Natural killer cell (primary cell): ENCODE measurements at regions not wholly inside any gene's neighbourhood (a gene's known extent, or its start where the extent isn't known, plus 50 kb on each side); places are given as distances from the start of the nearest gene placed in this dataset.

Experiments used
- ATAC-seq, 3 donors: fragments of 150-1000 bp in 2 of 3; fragments of 200-7000 bp in 1 of 3; cut with Tn5 transposase; 1 replicate in 1 of 3; 2 replicates in 2 of 3; pipeline ENCODE4 v1.10.0; 2021; ENCODE audit warnings: mild to moderate bottlenecking in 2 of 3, moderate library complexity in 2 of 3
- DNase-seq, 2 donors: peaks; one replicate each; pipeline versions ENCODE4 v3.0.0 to v3.0.0-alpha.2; 2013 to 2021; ENCODE audit warnings: mixed read lengths in 1 of 2
- H3K27ac ChIP-seq: one replicate; pipeline ENCODE4 v1.5.1; 2013; ENCODE audit warnings: mild to moderate bottlenecking, low read length
- H3K27me3 ChIP-seq: one replicate; pipeline ENCODE4 v1.6.1; 2013; ENCODE audit warnings: low read length; ENCODE audit not compliant: control insufficient read depth, insufficient read depth
- H3K36me3 ChIP-seq: one replicate; pipeline ENCODE4 v1.6.1; 2013; ENCODE audit warnings: low read length; ENCODE audit not compliant: control insufficient read depth, insufficient read depth
- H3K4me1 ChIP-seq: one replicate; pipeline ENCODE4 v1.6.1; 2013; ENCODE audit warnings: low read length; ENCODE audit not compliant: control insufficient read depth, insufficient read depth
- H3K4me3 ChIP-seq: one replicate; pipeline ENCODE4 v1.5.1; 2013; ENCODE audit warnings: low read length
- H3K9me3 ChIP-seq: one replicate; pipeline ENCODE4 v1.6.1; 2013; ENCODE audit warnings: low read length; ENCODE audit not compliant: control insufficient read depth, insufficient read depth
- H3K27ac Mint-ChIP-seq, 2 donors: one replicate each; pipeline ENCODE4 v1.8.0; 2022; ENCODE audit warnings: mild to moderate bottlenecking in 2 of 2, mixed read lengths in 2 of 2, moderate library complexity in 1 of 2
- H3K27me3 Mint-ChIP-seq, 2 donors: one replicate each; pipeline ENCODE4 v1.8.0; 2022; ENCODE audit warnings: low read depth in 2 of 2, mixed read lengths in 2 of 2
- H3K36me3 Mint-ChIP-seq: one replicate; pipeline ENCODE4 v1.8.0; 2022; ENCODE audit warnings: mixed read lengths
- H3K4me1 Mint-ChIP-seq, 2 donors: one replicate each; pipeline ENCODE4 v1.8.0; 2022; ENCODE audit warnings: mixed read lengths in 2 of 2
- H3K4me3 Mint-ChIP-seq: one replicate; pipeline ENCODE4 v1.8.0; 2022; ENCODE audit warnings: mild to moderate bottlenecking, moderate library complexity, mixed read lengths
- H3K9me3 Mint-ChIP-seq, 2 donors: one replicate each; pipeline ENCODE4 v1.8.0; 2022; ENCODE audit warnings: mixed read lengths in 2 of 2
- WGBS: methylation state at CpG from one replicate; pipeline ENCODE4 v1.1.7; 2013; ENCODE audit warnings: missing lambda C conversion rate; ENCODE audit not compliant: insufficient coverage; 5-methylcytosine and 5-hydroxymethylcytosine counted together
- intact Hi-C: fragments of 100-400 bp; cut with micrococcal nuclease; formaldehyde crosslinking; loops from one replicate; pipeline ENCODE4 v1.14.2; 2022
- TF ChIP-seq, protein P1 (sequence below): fragments of 200-600 bp; IDR thresholded peaks from one replicate; pipeline ENCODE4 v1.8.0; 2022; ENCODE audit warnings: antibody characterized with exemption

DNA sequence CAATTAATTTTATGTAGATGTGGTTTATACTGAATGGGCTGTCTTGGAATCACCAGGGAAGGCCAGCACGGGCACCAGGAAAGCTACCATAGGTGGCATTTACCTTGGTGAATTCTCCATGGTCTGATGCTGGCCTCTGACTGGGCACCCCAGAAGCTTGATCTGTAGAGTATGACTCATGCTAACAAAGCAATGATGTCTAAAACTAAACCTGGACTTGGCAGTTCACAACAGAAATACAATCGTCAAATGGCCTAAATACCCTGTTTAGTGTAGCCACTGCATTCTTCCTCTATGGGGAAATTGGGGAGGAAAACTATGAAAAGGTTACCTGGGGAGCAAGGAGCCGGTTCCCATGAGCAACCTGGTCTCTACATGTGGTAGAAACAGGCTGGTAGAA is 98.0 kb downstream of the ATPSCKMT start:
- Histone ChIP-seq H3K27ac (no peak overlapping the region), H3K36me3 (no peaks in the 10 kb centered on the region), H3K27me3 (peaks cover 2% of the 10 kb centered on the region), H3K4me3 (no peak overlapping the region), H3K4me1 (no peaks in the 10 kb centered on the region), H3K9me3 (no peaks in the 10 kb centered on the region)
- Mint-ChIP-seq H3K36me3 (no peaks in the 10 kb centered on the region), H3K27ac (no peak overlapping the region), H3K9me3 (no peaks in the 10 kb centered on the region), H3K27me3 (peaks cover 0 to 6% of the 10 kb centered on the region in 2 donors), H3K4me1 (no peaks in the 10 kb centered on the region), H3K4me3 (no peak overlapping the region)
- DNase-seq (no peak), ATAC-seq (no peak)
- intact Hi-C loops: no loop called here
- WGBS: 87% methylated on average over 3 of the region's 3 CpGs
- TF ChIP-seq, protein P1, sequence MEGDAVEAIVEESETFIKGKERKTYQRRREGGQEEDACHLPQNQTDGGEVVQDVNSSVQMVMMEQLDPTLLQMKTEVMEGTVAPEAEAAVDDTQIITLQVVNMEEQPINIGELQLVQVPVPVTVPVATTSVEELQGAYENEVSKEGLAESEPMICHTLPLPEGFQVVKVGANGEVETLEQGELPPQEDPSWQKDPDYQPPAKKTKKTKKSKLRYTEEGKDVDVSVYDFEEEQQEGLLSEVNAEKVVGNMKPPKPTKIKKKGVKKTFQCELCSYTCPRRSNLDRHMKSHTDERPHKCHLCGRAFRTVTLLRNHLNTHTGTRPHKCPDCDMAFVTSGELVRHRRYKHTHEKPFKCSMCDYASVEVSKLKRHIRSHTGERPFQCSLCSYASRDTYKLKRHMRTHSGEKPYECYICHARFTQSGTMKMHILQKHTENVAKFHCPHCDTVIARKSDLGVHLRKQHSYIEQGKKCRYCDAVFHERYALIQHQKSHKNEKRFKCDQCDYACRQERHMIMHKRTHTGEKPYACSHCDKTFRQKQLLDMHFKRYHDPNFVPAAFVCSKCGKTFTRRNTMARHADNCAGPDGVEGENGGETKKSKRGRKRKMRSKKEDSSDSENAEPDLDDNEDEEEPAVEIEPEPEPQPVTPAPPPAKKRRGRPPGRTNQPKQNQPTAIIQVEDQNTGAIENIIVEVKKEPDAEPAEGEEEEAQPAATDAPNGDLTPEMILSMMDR: no peak

DNA sequence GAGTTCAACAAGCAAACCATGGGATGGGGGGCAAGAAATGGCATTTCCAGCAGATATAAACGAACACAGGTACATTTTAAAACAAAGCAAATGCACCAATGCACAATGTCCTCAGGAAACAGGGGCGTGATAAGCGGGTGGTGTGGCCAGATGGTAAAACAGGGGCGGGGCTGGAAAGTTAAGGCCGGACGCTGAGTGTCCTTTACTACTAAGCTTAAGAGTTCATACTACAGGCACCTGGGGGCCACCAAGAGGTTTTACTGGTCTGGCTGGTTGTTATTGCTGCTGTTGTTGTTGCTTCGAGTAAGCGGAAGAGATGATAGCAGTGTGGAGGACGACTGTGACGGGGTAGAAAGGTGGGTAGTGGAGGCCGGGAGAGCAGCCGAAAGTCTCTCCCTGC is 99.8 kb downstream of the ATPSCKMT start:
- 75% methylated on average over 12 of the region's 12 CpGs for WGBS

DNA sequence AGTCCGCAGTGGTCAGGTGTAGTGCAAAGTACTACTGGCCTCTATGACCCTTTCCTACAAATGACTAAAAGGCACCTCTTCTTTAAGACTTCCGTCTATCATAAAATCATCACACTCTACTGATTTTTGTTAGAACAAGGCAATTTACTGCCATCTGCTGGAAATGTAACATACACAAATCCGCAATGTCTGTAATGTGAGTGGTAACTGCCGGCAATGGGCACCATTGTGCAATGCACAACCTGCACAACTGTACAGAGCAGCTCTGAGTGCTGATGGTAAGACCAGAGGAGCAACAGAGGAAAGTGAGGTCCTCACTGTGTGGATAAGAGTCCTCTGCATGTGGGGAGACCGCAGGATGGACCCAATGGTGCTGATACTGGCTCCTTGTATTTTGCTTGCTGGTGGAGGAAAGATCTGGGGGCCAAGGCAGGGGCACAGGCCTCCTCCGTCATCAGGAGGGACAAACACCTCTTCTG is 103.7 kb downstream of the ATPSCKMT start:
- DNase-seq: no peak
- intact Hi-C loops: no loop called here
- Histone ChIP-seq H3K4me3 (no peak overlapping the region), H3K36me3 (no peaks in the 10 kb centered on the region), H3K27ac (no peak overlapping the region), H3K4me1 (no peaks in the 10 kb centered on the region), H3K27me3 (no peaks in the 10 kb centered on the region), H3K9me3 (no peaks in the 10 kb centered on the region)
- H3K4me3 Mint-ChIP-seq: no peak overlapping the region
- TF ChIP-seq, protein P1: no peak
- H3K36me3 Mint-ChIP-seq: no peaks in the 10 kb centered on the region
- H3K4me1 Mint-ChIP-seq: no peaks in the 10 kb centered on the region
- 76% methylated on average over 6 of the region's 6 CpGs for WGBS
- H3K9me3 Mint-ChIP-seq: no peaks in the 10 kb centered on the region
- H3K27ac Mint-ChIP-seq: no peak overlapping the region
- peaks cover 0 to 5% of the 10 kb centered on the region in 2 donors for H3K27me3 Mint-ChIP-seq
- ATAC-seq: no peak

More for the DNA sequence above, 99.8 kb downstream of the ATPSCKMT start:
- Mint-ChIP-seq H3K27ac (no peak overlapping the region), H3K36me3 (no peaks in the 10 kb centered on the region), H3K27me3 (peaks cover 0 to 7% of the 10 kb centered on the region in 2 donors), H3K4me3 (no peak overlapping the region), H3K9me3 (no peaks in the 10 kb centered on the region), H3K4me1 (no peaks in the 10 kb centered on the region)
- H3K27ac ChIP-seq: no peak overlapping the region
- no peak for DNase-seq
- intact Hi-C loops: no loop called here
- no peaks in the 10 kb centered on the region for H3K9me3 ChIP-seq
- no peaks in the 10 kb centered on the region for H3K36me3 ChIP-seq
- TF ChIP-seq, protein P1: no peak
- H3K4me3 ChIP-seq: no peak overlapping the region
- peaks cover 2% of the 10 kb centered on the region for H3K27me3 ChIP-seq
- H3K4me1 ChIP-seq: no peaks in the 10 kb centered on the region
- no peak for ATAC-seq

DNA sequence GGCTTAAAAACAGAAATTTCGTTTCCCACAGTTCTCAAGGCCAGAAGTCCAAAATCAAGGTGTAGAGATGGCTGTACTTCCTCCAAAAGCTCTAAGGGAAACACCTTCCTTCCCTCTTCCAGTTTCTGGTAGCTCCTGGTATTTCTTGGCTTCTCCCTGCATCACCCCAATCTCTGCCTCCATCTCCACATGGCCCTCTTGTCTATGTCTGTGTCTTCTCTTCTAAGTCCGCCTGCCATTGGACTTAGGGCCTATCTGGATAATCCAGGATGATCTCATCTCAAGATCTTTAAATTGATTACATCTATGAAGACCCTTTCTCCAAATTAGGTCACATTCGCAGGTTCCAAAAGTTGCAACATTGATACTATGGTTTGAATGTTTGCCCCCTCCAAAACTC is 105.6 kb downstream of the ATPSCKMT start:
- no peaks in the 10 kb centered on the region for H3K9me3 ChIP-seq
- no peak for ATAC-seq
- no peaks in the 10 kb centered on the region for H3K9me3 Mint-ChIP-seq
- no peaks in the 10 kb centered on the region for H3K4me1 ChIP-seq
- no peak overlapping the region for H3K27ac ChIP-seq
- no peaks in the 10 kb centered on the region for H3K27me3 ChIP-seq
- no peak overlapping the region for H3K4me3 Mint-ChIP-seq
- no peaks in the 10 kb centered on the region for H3K4me1 Mint-ChIP-seq
- H3K4me3 ChIP-seq: no peak overlapping the region
- TF ChIP-seq, protein P1: no peak
- intact Hi-C loops: no loop called here
- H3K36me3 Mint-ChIP-seq: no peaks in the 10 kb centered on the region
- no peaks in the 10 kb centered on the region for H3K36me3 ChIP-seq
- H3K27ac Mint-ChIP-seq: no peak overlapping the region
- H3K27me3 Mint-ChIP-seq: peaks cover 0 to 3% of the 10 kb centered on the region in 2 donors
- DNase-seq: no peak
- WGBS: 83% methylated on average over 3 of the region's 3 CpGs
